Large intestine (tissue), 3 donors: ENCODE measurements at regions not wholly inside any gene's neighbourhood (a gene's known extent, or its start where the extent isn't known, plus 50 kb on each side); places are given as distances from the start of the nearest gene placed in this dataset.

ENCODE experiments used
- DNase-seq, 2 donors: peaks; one replicate each; pipeline versions ENCODE4 v3.0.0 to v3.0.0-alpha.2; 2013
- H3K27ac ChIP-seq: one replicate; pipeline ENCODE4 v1.5.1; 2013; ENCODE audit warnings: low read length
- H3K27me3 ChIP-seq: 2 replicates; pipeline ENCODE4 v1.6.1; 2013; ENCODE audit warnings: low read length; ENCODE audit not compliant: control insufficient read depth, insufficient read depth
- H3K36me3 ChIP-seq: 2 replicates; pipeline ENCODE4 v1.6.1; 2013; ENCODE audit warnings: low read length; ENCODE audit not compliant: control insufficient read depth, insufficient read depth
- H3K4me1 ChIP-seq: one replicate; pipeline ENCODE4 v1.6.1; 2013; ENCODE audit warnings: low read length; ENCODE audit not compliant: control insufficient read depth, insufficient read depth
- H3K4me3 ChIP-seq: one replicate; pipeline ENCODE4 v1.5.1; 2013; ENCODE audit warnings: low read length
- H3K9me3 ChIP-seq: one replicate; pipeline ENCODE4 v1.6.1; 2013; ENCODE audit warnings: mild to moderate bottlenecking, low read depth, low read length, moderate library complexity; ENCODE audit not compliant: control insufficient read depth
- WGBS: methylation state at CpG from one replicate; pipeline ENCODE4 v1.1.5; 2013; ENCODE audit warnings: low lambda C conversion rate; ENCODE audit not compliant: insufficient coverage; 5-methylcytosine and 5-hydroxymethylcytosine counted together

- no CpG with 5 or more reads among the region's 2 CpGs for WGBS
- Histone ChIP-seq H3K27me3 (no peaks in the 10 kb centered on the region), H3K4me3 (no peak overlapping the region), H3K9me3 (no peaks in the 10 kb centered on the region), H3K4me1 (no peaks in the 10 kb centered on the region), H3K27ac (no peak overlapping the region), H3K36me3 (no peaks in the 10 kb centered on the region)
- DNase-seq, result no peak
Measured at GRCh38 chr12:30138483-30138882, 354.7 kb upstream of the TMTC1 start.

- 71% methylated on average over 1 of the region's 2 CpGs for WGBS
- Histone ChIP-seq H3K36me3 (no peaks in the 10 kb centered on the region), H3K27ac (no peak overlapping the region), H3K4me3 (no peak overlapping the region), H3K27me3 (no peaks in the 10 kb centered on the region), H3K4me1 (no peaks in the 10 kb centered on the region), H3K9me3 (no peaks in the 10 kb centered on the region)
- no peak for DNase-seq
Measured at GRCh38 chr12:30136696-30137095, 353.0 kb upstream of the TMTC1 start.

GRCh38 chr12:30135776-30136175 is 352.0 kb upstream of the TMTC1 start:
- no peak for DNase-seq
- no peaks in the 10 kb centered on the region for H3K9me3 ChIP-seq
- no peak overlapping the region for H3K27ac ChIP-seq
- no peaks in the 10 kb centered on the region for H3K4me1 ChIP-seq
- H3K27me3 ChIP-seq, result no peaks in the 10 kb centered on the region
- H3K4me3 ChIP-seq, result no peak overlapping the region
- WGBS, result 89% methylated on average over 1 of the region's 2 CpGs
- no peaks in the 10 kb centered on the region for H3K36me3 ChIP-seq

- Histone ChIP-seq H3K4me1 (no peaks in the 10 kb centered on the region), H3K36me3 (no peaks in the 10 kb centered on the region), H3K27ac (no peak overlapping the region), H3K27me3 (no peaks in the 10 kb centered on the region), H3K9me3 (no peaks in the 10 kb centered on the region), H3K4me3 (no peak overlapping the region)
- no CpG with 5 or more reads among the region's 8 CpGs for WGBS
- no peak for DNase-seq
Measured at GRCh38 chr12:30134229-30134628, 350.5 kb upstream of the TMTC1 start.

- Histone ChIP-seq H3K9me3 (no peaks in the 10 kb centered on the region), H3K27me3 (no peaks in the 10 kb centered on the region), H3K4me3 (no peak overlapping the region), H3K27ac (no peak overlapping the region), H3K36me3 (no peaks in the 10 kb centered on the region), H3K4me1 (no peaks in the 10 kb centered on the region)
- no CpG with 5 or more reads among the region's 3 CpGs for WGBS
- no peak for DNase-seq
Measured at GRCh38 chr12:30126944-30127343, 343.2 kb upstream of the TMTC1 start.

GRCh38 chr12:30120522-30120921 is 336.8 kb upstream of the TMTC1 start:
- no peak overlapping the region for H3K4me3 ChIP-seq
- 100% methylated on average over 1 of the region's 1 CpG for WGBS
- no peaks in the 10 kb centered on the region for H3K9me3 ChIP-seq
- no peaks in the 10 kb centered on the region for H3K36me3 ChIP-seq
- no peak overlapping the region for H3K27ac ChIP-seq
- H3K4me1 ChIP-seq, result no peaks in the 10 kb centered on the region
- DNase-seq, result no peak
- H3K27me3 ChIP-seq, result no peaks in the 10 kb centered on the region

- no CpG with 5 or more reads among the region's 2 CpGs for WGBS
- no peak overlapping the region for H3K27ac ChIP-seq
- no peaks in the 10 kb centered on the region for H3K9me3 ChIP-seq
- no peak overlapping the region for H3K4me3 ChIP-seq
- no peaks in the 10 kb centered on the region for H3K4me1 ChIP-seq
- H3K27me3 ChIP-seq, result no peaks in the 10 kb centered on the region
- H3K36me3 ChIP-seq, result no peaks in the 10 kb centered on the region
- DNase-seq, result no peak
Measured at GRCh38 chr12:30117483-30117882, 333.7 kb upstream of the TMTC1 start.

- H3K4me1 ChIP-seq, result no peaks in the 10 kb centered on the region
- H3K27me3 ChIP-seq, result no peaks in the 10 kb centered on the region
- peaks cover 7% of the 10 kb centered on the region for H3K9me3 ChIP-seq
- H3K4me3 ChIP-seq, result no peak overlapping the region
- WGBS, result no CpG with 5 or more reads among the region's 2 CpGs
- no peak for DNase-seq
- H3K36me3 ChIP-seq, result no peaks in the 10 kb centered on the region
- H3K27ac ChIP-seq, result no peak overlapping the region
Measured at GRCh38 chr12:30111719-30112118, 328.0 kb upstream of the TMTC1 start.

GRCh38 chr12:30110958-30111586 is 327.3 kb upstream of the TMTC1 start:
- 95% methylated on average over 3 of the region's 6 CpGs for WGBS
- no peak for DNase-seq
- Histone ChIP-seq H3K27ac (no peak overlapping the region), H3K9me3 (peaks cover 7% of the 10 kb centered on the region), H3K27me3 (no peaks in the 10 kb centered on the region), H3K36me3 (no peaks in the 10 kb centered on the region), H3K4me1 (no peaks in the 10 kb centered on the region), H3K4me3 (no peak overlapping the region)

GRCh38 chr12:30110498-30110897 is 326.8 kb upstream of the TMTC1 start:
- no peaks in the 10 kb centered on the region for H3K27me3 ChIP-seq
- WGBS, result 100% methylated on average over 2 of the region's 22 CpGs
- H3K27ac ChIP-seq, result no peak overlapping the region
- no peaks in the 10 kb centered on the region for H3K36me3 ChIP-seq
- no peak for DNase-seq
- no peak overlapping the region for H3K4me3 ChIP-seq
- peaks cover 7% of the 10 kb centered on the region for H3K9me3 ChIP-seq
- no peaks in the 10 kb centered on the region for H3K4me1 ChIP-seq

- Histone ChIP-seq H3K4me1 (no peaks in the 10 kb centered on the region), H3K9me3 (peaks cover 7% of the 10 kb centered on the region), H3K4me3 (no peak overlapping the region), H3K36me3 (no peaks in the 10 kb centered on the region), H3K27ac (no peak overlapping the region), H3K27me3 (no peaks in the 10 kb centered on the region)
- no CpG with 5 or more reads among the region's 2 CpGs for WGBS
- DNase-seq, result no peak
Measured at GRCh38 chr12:30108666-30109065, 324.9 kb upstream of the TMTC1 start.
